GM12872 (cell line): ENCODE measurements at regions not wholly inside any gene's neighbourhood (a gene's known extent, or its start where the extent isn't known, plus 50 kb on each side); places are given as distances from the start of the nearest gene placed in this dataset.

Experiments
- TF ChIP-seq, protein P1 (sequence below): IDR thresholded peaks from 3 replicates; pipeline ENCODE4 v1.5.1; 2011; ENCODE audit warnings: low read depth, mild to moderate bottlenecking, low read length, moderate library complexity; ENCODE audit not compliant: insufficient read depth

DNA sequence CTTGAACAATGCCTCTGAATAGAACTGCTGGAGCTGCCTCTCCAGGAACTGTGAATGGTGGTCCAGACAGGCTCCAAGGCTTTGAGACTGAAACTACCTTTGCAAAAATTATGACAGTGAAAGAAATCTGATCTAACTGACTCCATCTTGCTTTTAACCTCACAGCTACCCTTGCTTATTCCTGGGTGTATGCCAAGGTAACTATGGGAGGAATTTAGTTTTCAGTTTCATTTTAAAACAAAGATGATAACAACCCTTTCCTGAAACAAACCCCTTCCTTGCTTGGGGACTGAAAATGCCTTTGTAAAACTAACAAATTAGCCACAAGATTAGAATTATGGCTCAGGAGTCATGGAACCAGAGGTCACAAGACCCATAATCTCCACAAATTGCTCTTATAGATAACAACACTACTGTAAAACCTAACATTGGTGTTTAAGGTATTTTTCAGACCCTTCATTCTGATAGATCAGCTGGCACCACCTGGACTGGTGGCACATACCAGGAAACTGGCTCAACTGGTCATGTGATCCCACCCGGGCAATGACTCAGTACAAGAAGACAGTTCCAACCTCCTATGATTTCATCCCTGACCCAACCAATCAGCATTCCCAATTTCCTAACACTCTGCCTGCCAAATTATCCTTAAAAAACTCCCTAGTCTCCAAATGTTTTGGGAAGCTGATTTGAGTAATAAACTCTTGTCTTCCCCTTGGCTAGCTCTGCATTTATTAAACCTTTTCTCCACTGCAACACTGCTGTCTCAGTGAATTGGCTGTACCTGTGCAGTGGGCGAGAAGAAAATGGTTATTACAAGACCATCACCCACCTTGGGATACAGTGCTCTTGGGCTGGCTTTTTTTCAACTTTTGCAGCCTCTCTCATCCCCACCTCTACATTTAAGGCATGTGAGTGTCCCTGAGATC, 608.1 kb downstream of the TYW1 start:
- TF ChIP-seq, protein P1, sequence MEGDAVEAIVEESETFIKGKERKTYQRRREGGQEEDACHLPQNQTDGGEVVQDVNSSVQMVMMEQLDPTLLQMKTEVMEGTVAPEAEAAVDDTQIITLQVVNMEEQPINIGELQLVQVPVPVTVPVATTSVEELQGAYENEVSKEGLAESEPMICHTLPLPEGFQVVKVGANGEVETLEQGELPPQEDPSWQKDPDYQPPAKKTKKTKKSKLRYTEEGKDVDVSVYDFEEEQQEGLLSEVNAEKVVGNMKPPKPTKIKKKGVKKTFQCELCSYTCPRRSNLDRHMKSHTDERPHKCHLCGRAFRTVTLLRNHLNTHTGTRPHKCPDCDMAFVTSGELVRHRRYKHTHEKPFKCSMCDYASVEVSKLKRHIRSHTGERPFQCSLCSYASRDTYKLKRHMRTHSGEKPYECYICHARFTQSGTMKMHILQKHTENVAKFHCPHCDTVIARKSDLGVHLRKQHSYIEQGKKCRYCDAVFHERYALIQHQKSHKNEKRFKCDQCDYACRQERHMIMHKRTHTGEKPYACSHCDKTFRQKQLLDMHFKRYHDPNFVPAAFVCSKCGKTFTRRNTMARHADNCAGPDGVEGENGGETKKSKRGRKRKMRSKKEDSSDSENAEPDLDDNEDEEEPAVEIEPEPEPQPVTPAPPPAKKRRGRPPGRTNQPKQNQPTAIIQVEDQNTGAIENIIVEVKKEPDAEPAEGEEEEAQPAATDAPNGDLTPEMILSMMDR: no peak

DNA sequence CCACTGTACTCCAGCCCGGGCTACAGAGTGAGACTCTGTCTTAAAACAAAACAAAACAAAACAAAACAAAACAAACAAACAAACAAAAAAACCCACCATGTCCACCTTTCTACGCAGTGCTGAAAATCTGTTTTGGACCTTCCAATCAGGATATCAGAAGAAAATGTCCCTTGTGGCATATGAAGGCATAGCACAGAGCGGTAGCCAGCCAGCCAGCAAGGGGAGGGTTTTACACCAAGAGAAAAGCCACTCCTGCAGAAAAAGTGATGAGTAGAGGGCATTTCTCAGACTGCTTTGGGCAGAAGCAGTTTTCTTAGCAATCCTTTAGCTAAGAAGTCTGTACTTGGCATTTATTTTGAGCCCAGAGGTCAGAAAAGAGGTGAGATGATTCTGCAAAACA, 612.2 kb downstream of the TYW1 start:
- TF ChIP-seq, protein P1: no peak

DNA sequence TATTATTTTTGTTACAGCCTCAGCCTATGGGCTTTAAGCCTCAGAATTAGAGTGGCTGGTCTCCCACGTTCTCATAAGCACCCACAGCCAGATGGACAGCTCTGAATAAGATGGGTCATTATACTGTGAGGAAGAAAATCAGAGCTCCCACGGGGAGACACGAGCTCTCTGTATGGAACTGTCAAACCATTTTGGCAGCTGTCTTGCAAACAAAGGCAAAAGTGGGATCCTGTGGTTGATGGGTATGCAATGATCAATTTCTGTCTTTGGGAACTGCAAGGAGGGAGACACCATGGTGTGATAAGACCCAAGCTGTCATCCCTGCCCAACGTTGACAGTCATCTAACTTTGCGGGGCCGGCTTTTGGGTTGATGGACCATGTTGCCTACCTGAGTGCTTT, 614.3 kb downstream of the TYW1 start:
- TF ChIP-seq, protein P1: no peak

DNA sequence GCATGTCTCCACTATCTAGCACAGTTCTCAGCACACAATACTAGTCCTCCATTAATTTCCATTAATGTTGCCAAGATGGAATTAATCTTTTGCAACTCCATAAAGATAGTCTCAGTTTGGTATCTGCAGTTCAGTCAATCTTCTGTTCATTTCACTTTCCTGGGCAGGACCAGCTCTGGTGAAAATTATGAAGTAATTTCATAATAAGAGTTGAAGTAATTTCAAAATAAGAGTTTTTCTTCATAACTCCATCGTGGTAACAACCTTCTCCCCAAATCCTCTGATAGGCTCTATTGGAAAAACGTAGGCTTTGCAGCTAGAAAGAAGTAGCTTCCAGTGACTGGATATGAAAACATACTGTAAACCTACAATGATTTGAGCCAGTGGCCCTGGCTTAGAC, 618.2 kb downstream of the TYW1 start:
- TF ChIP-seq, protein P1: no peak

DNA sequence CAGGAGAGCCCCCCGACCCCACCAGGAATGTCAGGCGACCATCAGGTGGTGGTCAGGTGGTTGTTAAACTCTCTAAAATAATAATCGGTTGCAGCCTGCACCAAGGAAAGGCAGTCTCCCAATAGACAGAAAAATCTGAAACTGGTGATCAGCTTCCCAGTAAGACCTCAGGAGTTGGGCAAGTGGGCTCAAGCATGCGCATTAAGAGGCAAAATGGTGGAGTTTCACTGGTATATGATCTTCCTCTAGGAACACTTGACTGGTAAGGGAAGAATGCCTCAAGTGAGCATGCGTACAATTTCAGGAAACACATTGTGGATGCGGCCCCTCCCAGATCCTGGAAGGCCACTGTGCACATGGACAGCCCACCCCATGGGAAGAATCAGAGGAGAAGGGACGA, 619.9 kb downstream of the TYW1 start:
- TF ChIP-seq, protein P1: no peak

DNA sequence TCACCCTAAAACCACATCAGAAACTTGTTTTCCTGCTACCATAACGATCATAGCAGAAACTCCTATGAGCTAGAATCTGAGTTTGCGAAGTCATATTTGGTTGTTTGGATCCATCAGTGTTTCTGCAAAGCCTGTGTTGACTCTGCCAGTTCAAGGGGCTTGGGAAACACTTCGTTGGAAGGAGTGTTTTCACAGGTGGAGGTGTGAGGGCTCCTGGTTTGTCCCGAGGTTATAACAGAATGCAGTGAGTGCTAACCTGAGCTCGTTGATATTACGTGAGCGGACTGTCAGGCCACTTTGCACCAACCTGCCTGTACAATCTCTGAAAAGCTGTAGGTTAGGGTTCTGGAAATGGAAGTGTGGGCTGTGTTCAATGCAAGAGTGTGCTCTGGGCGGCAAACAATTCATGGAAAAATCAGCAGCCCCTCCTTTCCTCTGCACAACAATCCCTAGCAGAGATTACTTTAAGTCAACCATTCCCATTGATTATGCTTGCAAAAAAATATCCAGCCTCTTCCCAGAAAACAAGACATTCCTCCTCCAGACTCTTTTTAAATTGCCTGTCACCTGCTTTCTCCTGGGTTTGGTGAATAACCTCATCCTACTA, 622.0 kb downstream of the TYW1 start:
- TF ChIP-seq, protein P1: no peak

DNA sequence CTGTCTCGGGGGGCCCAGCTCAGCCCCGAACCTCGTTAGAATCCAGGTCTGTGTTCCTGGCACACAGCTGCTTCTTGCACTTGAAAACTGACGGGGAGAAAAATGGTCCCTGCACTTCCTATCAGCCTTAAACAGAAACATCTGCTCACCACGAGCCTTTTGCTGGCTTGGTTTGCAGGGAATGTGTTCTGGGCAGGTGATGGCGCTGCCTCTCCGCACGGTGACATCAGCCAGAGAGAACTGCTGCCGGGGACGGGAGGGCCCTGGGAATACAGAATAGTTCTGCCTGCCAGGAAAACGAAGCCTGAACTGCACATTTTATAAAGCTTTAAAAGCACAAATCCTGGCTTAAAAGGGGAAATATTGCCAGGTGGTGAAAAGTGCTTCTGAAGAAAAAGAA, 622.5 kb downstream of the TYW1 start:
- TF ChIP-seq, protein P1: no peak
